ENCODE measurements at regions not wholly inside any gene's neighbourhood (a gene's known extent, or its start where the extent isn't known, plus 50 kb on each side); places are given as distances from the start of the nearest gene placed in this dataset.

- TF ChIP-seq POLR2A (IDR thresholded peaks at IDR 0.05): no peak
- TF ChIP-seq, protein P1, sequence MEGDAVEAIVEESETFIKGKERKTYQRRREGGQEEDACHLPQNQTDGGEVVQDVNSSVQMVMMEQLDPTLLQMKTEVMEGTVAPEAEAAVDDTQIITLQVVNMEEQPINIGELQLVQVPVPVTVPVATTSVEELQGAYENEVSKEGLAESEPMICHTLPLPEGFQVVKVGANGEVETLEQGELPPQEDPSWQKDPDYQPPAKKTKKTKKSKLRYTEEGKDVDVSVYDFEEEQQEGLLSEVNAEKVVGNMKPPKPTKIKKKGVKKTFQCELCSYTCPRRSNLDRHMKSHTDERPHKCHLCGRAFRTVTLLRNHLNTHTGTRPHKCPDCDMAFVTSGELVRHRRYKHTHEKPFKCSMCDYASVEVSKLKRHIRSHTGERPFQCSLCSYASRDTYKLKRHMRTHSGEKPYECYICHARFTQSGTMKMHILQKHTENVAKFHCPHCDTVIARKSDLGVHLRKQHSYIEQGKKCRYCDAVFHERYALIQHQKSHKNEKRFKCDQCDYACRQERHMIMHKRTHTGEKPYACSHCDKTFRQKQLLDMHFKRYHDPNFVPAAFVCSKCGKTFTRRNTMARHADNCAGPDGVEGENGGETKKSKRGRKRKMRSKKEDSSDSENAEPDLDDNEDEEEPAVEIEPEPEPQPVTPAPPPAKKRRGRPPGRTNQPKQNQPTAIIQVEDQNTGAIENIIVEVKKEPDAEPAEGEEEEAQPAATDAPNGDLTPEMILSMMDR (IDR thresholded peaks at IDR 0.05 in 8 of 11, conservative IDR thresholded peaks at IDR 0.05 in 3 of 11): no peak
- no peak for TF ChIP-seq POLR2AphosphoS5 (IDR thresholded peaks at IDR 0.05)
- Histone ChIP-seq H3K36me3 (no peaks in the 10 kb centered on the region), H3K4me3 (no peak overlapping the region), H3K27ac (no peak overlapping the region), H3K4me1 (no peaks in the 10 kb centered on the region), H3K27me3 (replicated peaks in 1 of 7) (no peaks in the 10 kb centered on the region), H3K9me3 (peaks cover 0 to 16% (median 7%) of the 10 kb centered on the region in 8 donors)
- intact Hi-C loops (cut with DNase I; ENCODE audit: low total_unique reads): no loop called here
- no peak for DNase-seq
- WGBS, 5 donors: 83 to 98% (median 86%) methylated on average over 1 of the region's 1 CpG
Observed at GRCh38 chr6:101003075-101003474, 121.9 kb upstream of the ASCC3 start.

DNA sequence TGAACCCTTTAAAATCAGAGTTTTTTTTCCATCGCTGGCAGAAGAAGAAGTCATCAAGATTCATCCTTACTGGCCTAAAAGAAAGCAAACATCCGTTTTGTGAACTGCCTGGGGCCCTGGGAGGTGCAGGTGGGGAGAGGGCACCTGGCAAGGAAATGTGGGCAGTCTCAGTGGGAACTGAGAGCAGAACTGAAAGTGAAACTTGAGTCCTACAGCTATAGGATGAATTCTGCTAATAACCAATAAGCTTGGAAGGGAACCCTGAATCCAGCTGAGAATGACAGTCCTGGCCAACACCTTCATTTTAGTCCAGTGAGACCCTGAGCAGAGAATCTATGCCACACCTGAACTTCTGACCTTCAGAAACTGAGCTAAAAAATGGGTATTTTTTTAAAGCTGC is 130.1 kb upstream of the ASCC3 start:
- 22 to 31% (median 24%) methylated on average over 2 of the region's 2 CpGs for WGBS, 5 donors
- DNase-seq: no peak
- Histone ChIP-seq H3K9me3 (no peaks in the 10 kb centered on the region), H3K4me3 (peak overlapping the region in 1 of 8 donors; percentile 21), H3K36me3 (no peaks in the 10 kb centered on the region), H3K4me1 (peaks cover 0 to 15% (median 2%) of the 10 kb centered on the region in 6 donors), H3K27me3 (replicated peaks in 1 of 7) (no peaks in the 10 kb centered on the region), H3K27ac (peak overlapping the region in 2 of 8 donors; percentile 8 to 32)
- TF ChIP-seq POLR2A (IDR thresholded peaks at IDR 0.05) (no peak), POLR2AphosphoS5 (IDR thresholded peaks at IDR 0.05) (no peak)
- TF ChIP-seq, protein P1 (IDR thresholded peaks at IDR 0.05 in 8 of 11, conservative IDR thresholded peaks at IDR 0.05 in 3 of 11): no peak
- intact Hi-C loops (cut with DNase I; ENCODE audit: low total_unique reads): no loop called here

- intact Hi-C loops (cut with DNase I; ENCODE audit: low total_unique reads): no loop called here
- WGBS, 5 donors: 63 to 90% (median 86%) methylated on average over 2 of the region's 2 CpGs
- H3K27ac ChIP-seq: no peak overlapping the region
- peaks cover 0 to 15% (median 2%) of the 10 kb centered on the region in 6 donors for H3K4me1 ChIP-seq
- TF ChIP-seq POLR2AphosphoS5 (IDR thresholded peaks at IDR 0.05): no peak
- TF ChIP-seq POLR2A (IDR thresholded peaks at IDR 0.05): no peak
- TF ChIP-seq, protein P1 (IDR thresholded peaks at IDR 0.05 in 8 of 11, conservative IDR thresholded peaks at IDR 0.05 in 3 of 11): no peak
- DNase-seq: no peak
- H3K27me3 ChIP-seq (replicated peaks in 1 of 7): no peaks in the 10 kb centered on the region
- no peaks in the 10 kb centered on the region for H3K9me3 ChIP-seq
- H3K36me3 ChIP-seq: no peaks in the 10 kb centered on the region
- H3K4me3 ChIP-seq: no peak overlapping the region
Observed at GRCh38 chr6:101013612-101014195, 132.6 kb upstream of the ASCC3 start.

DNA sequence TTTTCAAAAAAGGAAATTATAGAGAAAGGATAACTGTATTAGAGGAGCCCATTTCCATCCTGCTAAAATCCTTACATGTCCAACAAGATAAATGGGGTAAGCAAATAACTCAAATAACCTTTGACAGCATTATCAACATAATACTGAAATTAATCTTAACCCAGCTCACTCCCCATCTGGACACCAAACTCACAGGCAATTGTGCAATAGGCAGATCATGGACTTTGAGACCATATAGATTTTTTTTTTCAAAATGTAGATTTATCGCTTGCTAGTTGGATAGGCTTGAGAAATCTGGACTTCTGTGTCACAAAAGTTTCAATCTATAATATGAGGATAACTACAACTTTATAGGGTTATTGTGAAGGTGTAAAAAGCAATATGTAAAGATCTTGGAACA is 134.4 kb upstream of the ASCC3 start:
- H3K4me3 ChIP-seq: no peak overlapping the region
- intact Hi-C loops (cut with DNase I; ENCODE audit: low total_unique reads): no loop called here
- DNase-seq: no peak
- H3K27me3 ChIP-seq (replicated peaks in 1 of 7): no peaks in the 10 kb centered on the region
- H3K9me3 ChIP-seq: no peaks in the 10 kb centered on the region
- no peaks in the 10 kb centered on the region for H3K36me3 ChIP-seq
- TF ChIP-seq POLR2A (IDR thresholded peaks at IDR 0.05): no peak
- TF ChIP-seq POLR2AphosphoS5 (IDR thresholded peaks at IDR 0.05): no peak
- TF ChIP-seq, protein P1 (IDR thresholded peaks at IDR 0.05 in 8 of 11, conservative IDR thresholded peaks at IDR 0.05 in 3 of 11): no peak
- H3K4me1 ChIP-seq: peaks cover 0 to 15% (median 2%) of the 10 kb centered on the region in 6 donors
- WGBS, 5 donors: 97 to 98% (median 97%) methylated on average over 1 of the region's 1 CpG
- H3K27ac ChIP-seq: no peak overlapping the region
